Thoracic aorta (tissue), 2 donors: ENCODE measurements at regions not wholly inside any gene's neighbourhood (a gene's known extent, or its start where the extent isn't known, plus 50 kb on each side); places are given as distances from the start of the nearest gene placed in this dataset.

ENCODE experiments used
- ATAC-seq: fragments of 150-250 bp; one replicate; pipeline ENCODE4 v1.8.0; 2017; ENCODE audit warnings: low read depth; ENCODE audit not compliant: insufficient number of reproducible peaks, low FRiP score
- DNase-seq: peaks from one replicate; pipeline ENCODE4 v3.0.0-alpha.2; 2020; ENCODE audit warnings: low spot score
- H3K27ac ChIP-seq, 2 donors: fragments of 200-600 bp; sonication (generic); 1 replicate in 1 of 2; 2 replicates in 1 of 2; pipeline ENCODE4 v1.5.1; 2016; ENCODE audit warnings: mild to moderate bottlenecking in 2 of 2, moderate library complexity in 2 of 2
- H3K27me3 ChIP-seq: fragments of 200-600 bp; sonication (generic); replicated peaks from 2 replicates; pipeline ENCODE4 v1.6.0; 2016; ENCODE audit warnings: mild to moderate bottlenecking; ENCODE audit not compliant: insufficient read depth
- H3K36me3 ChIP-seq: fragments of 200-600 bp; sonication (generic); one replicate; pipeline ENCODE4 v1.5.1; 2016
- H3K4me1 ChIP-seq, 2 donors: fragments of 200-600 bp; sonication (generic); 1 replicate in 1 of 2; 2 replicates in 1 of 2; pipeline versions ENCODE4 v1.5.1 to v1.6.0; 2016; ENCODE audit warnings: low read depth in 2 of 2, mild to moderate bottlenecking in 1 of 2; ENCODE audit not compliant: control insufficient read depth in 1 of 2
- H3K4me3 ChIP-seq: fragments of 200-600 bp; sonication (generic); 2 replicates; pipeline ENCODE4 v1.5.1; 2016; ENCODE audit warnings: mild to moderate bottlenecking
- H3K9me3 ChIP-seq: fragments of 200-600 bp; sonication (generic); 2 replicates; pipeline ENCODE4 v1.5.1; 2016
- CTCF ChIP-seq: fragments of 200-600 bp; sonication (generic); IDR thresholded peaks from one replicate; pipeline ENCODE4 v1.5.1; 2019; ENCODE audit warnings: antibody characterized with exemption

GRCh38 chr1:189269011-189269410 is 1208.7 kb downstream of the BRINP3 start:
- no peaks in the 10 kb centered on the region for H3K36me3 ChIP-seq
- ATAC-seq: no peak
- TF ChIP-seq CTCF: no peak
- no peak for DNase-seq
- H3K4me1 ChIP-seq: no peaks in the 10 kb centered on the region
- H3K27ac ChIP-seq: no peak overlapping the region
- H3K27me3 ChIP-seq: no peaks in the 10 kb centered on the region
- no peak overlapping the region for H3K4me3 ChIP-seq
- peaks cover 19% of the 10 kb centered on the region for H3K9me3 ChIP-seq

- Histone ChIP-seq H3K36me3 (no peaks in the 10 kb centered on the region), H3K4me3 (no peak overlapping the region), H3K9me3 (peaks cover 3% of the 10 kb centered on the region), H3K27ac (no peak overlapping the region), H3K4me1 (no peaks in the 10 kb centered on the region), H3K27me3 (no peaks in the 10 kb centered on the region)
- no peak for ATAC-seq
- no peak for DNase-seq
- TF ChIP-seq CTCF: no peak
Measured at GRCh38 chr1:189274267-189274666, 1203.4 kb downstream of the BRINP3 start.

- Histone ChIP-seq H3K27ac (no peak overlapping the region), H3K36me3 (no peaks in the 10 kb centered on the region), H3K4me1 (no peaks in the 10 kb centered on the region), H3K4me3 (no peak overlapping the region), H3K27me3 (no peaks in the 10 kb centered on the region), H3K9me3 (no peaks in the 10 kb centered on the region)
- no peak for ATAC-seq
- no peak for DNase-seq
- no peak for TF ChIP-seq CTCF
Measured at GRCh38 chr1:189275796-189276195, 1201.9 kb downstream of the BRINP3 start.

GRCh38 chr1:189289346-189289745 is 1188.3 kb downstream of the BRINP3 start:
- no peak overlapping the region for H3K4me3 ChIP-seq
- no peaks in the 10 kb centered on the region for H3K36me3 ChIP-seq
- no peak for TF ChIP-seq CTCF
- H3K27me3 ChIP-seq: no peaks in the 10 kb centered on the region
- H3K4me1 ChIP-seq: no peaks in the 10 kb centered on the region
- no peak for DNase-seq
- H3K9me3 ChIP-seq: no peaks in the 10 kb centered on the region
- H3K27ac ChIP-seq: no peak overlapping the region
- no peak for ATAC-seq

GRCh38 chr1:189301235-189301634 is 1176.4 kb downstream of the BRINP3 start:
- no peaks in the 10 kb centered on the region for H3K27me3 ChIP-seq
- no peak for ATAC-seq
- H3K4me1 ChIP-seq: no peaks in the 10 kb centered on the region
- H3K36me3 ChIP-seq: no peaks in the 10 kb centered on the region
- H3K4me3 ChIP-seq: no peak overlapping the region
- DNase-seq: no peak
- no peak overlapping the region for H3K27ac ChIP-seq
- no peaks in the 10 kb centered on the region for H3K9me3 ChIP-seq
- no peak for TF ChIP-seq CTCF
